Left hindlimb (tissue), 1 donor: ENCODE measurements at regions not wholly inside any gene's neighbourhood (a gene's known extent, or its start where the extent isn't known, plus 50 kb on each side); places are given as distances from the start of the nearest gene placed in this dataset.

Experiments
- DNase-seq: peaks from one replicate; pipeline ENCODE4 v3.0.0-alpha.2; 2018

DNA sequence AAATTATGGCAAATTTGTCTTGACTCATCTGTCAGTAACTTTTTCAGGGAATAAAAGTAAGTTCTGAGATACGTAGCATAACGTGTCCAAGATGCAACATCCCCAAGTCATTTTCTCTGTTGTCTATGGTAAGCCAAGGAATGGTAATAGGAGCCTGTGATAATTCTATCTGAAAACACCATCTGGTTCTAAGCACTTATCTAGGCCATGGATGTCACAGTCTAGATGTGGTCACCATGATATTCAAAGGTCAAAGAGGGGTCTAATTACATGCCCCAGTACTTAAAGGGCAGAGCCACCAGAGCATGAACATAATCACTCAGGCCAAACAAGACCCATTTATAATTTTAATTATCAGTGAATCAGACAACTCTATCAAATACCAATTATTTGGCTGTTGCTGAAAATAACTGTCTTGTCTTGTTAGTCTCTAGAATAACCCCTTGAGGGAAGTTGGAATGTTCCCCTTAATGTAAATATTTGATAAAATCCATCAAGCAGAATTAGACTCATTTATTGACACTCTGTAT lies 225.1 kb upstream of the MPPED2 start:
- no peak for DNase-seq

DNA sequence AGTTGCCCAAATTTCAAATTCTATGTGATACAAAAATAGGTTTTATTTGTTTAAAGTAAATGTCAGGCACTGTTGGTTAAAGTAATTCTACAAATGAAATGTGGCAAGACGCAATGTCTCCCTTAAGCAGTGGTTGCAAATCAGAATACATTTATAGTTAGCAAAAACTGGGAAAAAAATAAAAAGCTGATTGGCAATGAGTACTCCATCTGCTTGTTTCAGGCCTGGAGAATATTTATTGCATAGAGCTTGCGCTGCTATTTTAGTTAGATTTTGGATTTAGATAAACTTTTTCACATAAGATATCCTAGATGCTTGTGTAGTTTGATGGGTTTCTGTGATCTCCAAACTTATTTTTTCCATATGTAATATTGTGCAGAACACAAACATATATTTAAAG lies 224.0 kb upstream of the MPPED2 start:
- DNase-seq: no peak

DNA sequence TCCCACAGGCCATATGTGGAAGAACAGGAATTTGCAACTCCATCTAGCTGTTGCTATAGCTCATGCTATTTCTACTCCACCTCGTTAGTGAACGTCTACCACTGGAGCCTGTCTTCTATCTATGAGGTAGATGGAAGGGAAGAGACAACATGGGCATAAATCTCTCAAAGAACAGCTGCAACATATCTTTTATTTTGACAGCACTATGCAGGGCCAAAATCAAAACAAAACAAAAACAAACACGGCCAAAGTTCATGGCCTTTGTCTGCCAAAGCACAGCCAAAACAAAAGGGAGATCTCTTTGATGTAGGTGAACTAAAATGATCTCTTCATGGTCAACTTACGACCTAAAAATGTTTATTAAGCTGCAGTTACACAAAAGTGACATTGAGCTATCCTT lies 215.2 kb upstream of the MPPED2 start:
- DNase-seq: no peak

DNA sequence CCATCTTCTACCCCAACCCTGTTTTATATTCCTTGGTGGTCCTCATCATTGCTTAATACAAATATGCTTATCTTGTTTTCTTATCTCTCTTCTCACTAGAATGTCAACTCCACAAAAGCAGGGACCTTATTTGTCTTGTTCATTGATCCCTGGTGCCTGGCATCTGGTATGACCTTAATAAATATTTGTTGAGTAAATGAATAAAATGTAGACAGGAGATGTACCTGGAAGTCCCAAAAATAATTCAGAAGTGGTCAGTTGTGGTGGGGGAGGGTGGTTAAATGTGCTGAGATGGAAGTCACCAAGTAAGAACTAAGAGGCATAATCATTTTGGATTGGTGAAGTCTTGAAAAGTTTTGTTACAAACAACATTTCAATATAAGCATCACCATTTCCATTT lies 214.8 kb upstream of the MPPED2 start:
- no peak for DNase-seq

DNA sequence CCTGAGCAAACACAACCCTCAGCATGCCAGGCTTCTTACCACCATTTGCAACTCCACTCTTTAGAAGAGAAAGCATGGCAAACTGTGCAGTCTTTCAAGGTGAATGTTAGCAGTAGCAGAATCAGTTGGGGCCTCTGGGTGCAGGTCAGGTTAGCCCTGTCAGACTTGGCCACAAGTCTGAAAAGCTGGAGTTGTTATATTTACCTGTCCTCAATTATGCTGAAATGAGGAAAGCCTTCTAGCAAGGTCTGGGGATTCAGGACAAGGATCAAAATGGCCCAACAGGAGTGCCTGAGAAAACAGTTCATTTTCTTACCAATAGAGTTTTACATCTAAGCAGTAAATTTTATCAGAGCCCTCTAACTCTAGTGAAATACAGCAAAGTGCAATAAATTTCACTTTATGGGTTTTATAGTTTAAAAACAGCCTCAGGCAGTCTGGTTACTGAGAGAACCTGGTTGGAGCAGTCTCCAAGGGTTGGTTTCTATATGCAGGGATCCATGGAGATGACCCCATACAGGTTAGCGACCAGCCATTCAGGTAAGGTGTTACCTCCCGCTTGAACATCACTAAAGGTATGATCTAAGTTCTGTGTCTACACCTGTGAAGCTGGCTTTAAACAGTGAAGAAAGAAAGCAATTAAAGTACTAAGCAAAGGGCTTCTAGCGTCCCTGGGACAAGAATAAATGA lies 212.5 kb upstream of the MPPED2 start:
- no peak for DNase-seq

DNA sequence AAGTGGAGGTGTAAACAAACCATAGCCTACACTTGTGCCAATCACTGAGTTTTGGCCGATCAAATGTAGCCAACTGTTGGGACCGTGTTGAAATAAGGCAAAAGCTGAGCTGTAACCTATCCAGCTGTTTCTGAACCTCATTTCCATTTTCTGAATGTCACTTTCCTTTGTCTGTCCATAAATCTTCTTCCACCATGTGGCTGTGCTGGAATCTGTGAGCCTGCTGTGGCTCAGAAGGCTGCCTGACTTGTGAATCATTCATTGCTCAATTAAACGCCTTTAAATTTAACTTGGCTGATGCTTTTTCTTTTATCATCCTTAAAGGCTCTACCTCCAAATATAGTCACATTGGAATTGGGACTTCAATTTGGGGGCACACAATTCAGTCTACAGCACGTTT lies 203.1 kb upstream of the MPPED2 start:
- DNase-seq: no peak

DNA sequence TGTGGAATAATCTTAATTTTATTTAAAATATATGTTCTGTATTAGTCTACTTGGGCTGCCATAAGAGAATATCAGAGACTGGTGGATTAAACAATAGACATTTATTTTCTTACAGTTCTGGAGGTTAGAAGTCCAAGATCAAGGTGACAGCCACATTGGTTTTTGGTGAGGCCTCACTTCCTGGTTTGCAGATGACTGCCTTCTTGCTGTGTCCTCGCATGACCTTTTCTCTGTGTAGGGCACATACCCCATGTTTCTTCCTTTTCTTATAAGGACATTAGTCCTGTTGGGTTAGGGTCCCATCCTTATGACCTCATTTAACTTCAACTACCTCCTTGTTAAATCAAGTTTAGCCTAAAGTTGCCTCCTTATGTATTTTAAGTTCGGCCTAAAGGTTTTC lies 202.7 kb upstream of the MPPED2 start:
- DNase-seq: no peak

DNA sequence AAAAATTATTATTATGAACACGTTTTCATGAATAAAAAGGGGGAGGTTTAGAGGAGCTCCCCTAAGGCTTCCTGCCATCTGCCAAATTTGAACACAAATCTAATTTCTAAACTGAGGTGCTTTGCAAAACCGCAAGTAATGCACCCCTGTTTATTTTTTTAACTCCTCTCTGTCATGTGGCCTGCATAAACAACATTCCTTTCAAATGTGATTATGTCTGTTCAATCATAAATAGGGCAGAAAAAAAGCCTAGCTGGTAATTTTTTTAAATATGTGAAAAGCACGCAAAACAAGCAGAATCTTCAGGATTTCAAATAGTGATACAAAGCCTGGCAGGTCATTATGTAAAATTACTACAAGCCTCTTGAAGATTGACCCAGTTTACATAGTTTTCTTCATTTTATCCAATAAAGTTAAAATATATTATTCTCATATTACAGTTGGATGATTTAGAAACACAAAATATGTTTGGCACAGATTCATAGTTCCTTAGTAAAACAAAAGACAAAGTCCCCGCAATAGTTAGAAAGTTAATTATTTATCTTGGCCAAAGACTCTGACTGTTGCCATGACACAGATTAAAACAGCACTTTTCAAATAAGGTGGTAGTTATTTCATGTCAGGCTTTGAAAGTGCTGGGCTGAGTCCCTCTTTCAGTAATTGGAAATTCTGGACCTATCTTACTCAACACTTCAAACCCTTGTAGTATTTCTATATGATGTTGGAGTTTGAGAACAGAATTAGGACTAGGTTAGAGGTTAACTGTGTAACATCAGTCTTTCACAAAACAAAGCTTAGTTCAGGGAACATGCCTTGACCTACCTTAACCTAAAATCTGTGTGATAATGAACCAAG lies 200.3 kb upstream of the MPPED2 start:
- no peak for DNase-seq

DNA sequence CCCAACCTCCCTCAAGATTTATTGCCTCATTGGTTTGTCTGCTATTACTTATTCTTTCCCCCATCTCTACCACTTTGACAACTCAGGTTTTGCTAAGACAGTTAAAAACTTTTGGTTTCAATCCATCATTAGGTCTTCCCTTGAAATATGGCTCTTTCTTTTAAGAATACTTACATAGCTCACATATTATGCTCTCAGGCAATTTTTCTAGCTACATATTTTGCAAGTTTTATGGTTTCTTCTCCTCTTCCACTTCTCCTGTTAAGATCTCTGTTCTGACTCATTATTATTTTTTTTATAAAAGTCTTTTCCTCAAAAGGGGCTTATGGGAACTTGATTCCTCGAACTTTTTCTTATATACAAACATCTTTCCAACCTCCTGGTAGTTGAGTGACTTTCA lies 192.4 kb upstream of the MPPED2 start:
- no peak for DNase-seq

DNA sequence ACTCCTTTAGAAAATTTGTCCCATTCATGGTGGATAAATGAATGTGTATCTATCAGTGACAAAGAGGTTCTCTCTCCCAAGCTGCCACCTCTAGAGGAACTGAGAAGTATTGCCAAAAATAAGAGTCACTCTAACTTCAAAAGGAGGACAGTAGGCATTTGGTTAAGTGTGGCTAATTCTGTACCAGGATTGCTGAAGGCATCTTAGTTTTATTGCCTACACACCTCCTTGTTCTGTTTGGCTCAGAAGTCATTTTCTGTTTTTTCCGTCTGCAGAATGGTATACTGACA lies 189.0 kb upstream of the MPPED2 start:
- DNase-seq: no peak

DNA sequence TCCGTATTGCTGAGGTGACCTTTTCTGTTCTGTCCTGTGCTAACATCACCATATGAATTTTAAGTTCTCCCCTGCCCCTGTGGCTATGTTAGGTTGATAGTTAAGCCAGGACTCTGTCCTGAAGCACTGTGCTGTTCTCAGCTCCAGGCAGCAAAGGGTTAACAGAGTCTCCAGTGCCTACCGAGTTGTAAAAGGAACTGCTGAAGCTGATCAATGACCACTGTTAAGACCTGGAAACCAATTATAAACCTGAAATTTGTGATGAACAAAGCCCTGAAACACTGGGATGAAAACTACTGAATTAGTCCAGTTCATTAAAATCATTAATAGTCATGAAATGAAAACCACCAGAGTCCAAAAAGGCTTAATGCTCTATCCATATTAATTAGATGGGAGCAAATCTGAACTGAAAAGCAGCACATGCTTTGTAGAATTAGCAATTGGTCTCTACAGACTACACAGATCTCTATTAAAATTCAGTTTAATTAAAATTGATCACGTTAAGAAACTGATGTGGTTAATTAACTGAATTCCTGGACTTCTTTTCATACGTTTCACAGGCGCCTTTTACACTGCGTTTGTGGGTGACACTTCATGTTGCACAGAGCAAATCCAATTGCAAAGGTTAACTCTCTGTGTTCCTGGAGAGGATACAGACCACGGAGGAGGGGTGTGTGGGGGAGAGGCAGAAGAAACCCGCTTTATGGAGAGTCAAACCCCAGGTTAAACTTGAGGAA lies 188.5 kb upstream of the MPPED2 start:
- DNase-seq: no peak

DNA sequence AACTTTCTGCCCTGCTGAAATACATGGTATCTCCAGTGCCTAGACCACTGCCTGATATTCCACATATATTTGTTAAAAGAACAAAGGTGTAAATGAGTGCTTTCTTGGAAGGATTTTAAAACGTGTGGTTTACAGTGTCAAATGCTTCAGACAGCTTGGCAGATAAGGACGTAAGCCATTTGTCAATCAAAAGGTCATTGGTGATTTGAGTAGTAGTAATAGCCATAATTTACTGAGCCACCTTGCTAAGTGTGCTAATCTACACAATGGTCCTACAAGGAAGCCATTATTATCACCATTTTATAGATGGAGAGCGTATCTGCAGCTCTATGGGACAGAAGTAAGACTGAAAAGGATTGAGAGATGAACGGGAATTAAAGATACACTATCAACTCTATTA lies 186.8 kb upstream of the MPPED2 start:
- DNase-seq: no peak

DNA sequence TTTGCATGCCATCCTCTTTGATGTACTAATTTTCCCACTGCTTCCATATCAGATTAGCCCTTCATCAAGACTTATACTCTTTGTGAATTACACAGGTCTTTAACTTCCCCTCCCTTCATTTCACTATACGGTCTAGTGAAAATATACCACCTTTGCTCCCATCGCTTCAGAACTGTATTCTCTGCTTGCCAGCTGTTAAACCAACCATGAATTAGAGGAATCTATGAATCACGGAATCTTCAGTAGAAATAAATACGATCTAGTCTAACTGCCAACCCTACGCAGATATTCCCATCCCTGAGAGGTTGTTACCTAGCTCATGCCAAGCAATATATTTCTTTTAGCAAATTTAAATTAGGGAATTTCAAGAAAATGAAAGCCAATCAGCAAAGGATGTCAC lies 177.8 kb upstream of the MPPED2 start:
- no peak for DNase-seq

DNA sequence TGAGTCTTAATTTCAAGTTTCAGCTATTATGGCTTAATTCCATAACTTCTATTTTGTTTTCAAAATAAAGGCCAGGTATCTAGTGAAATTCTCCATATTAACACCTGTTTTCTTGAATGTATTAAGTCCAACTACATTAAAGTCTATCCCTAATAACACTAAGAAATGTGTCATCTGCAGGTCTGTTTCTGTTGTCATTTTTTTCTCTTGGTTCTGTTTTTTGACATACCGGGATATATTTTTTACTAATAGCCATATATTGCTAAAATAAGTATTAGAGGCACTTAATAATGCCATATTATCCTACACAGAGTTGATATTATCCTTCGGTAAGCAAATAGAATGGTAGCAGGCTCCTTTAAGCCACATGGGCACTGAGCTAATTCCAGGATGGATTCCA lies 176.0 kb upstream of the MPPED2 start:
- no peak for DNase-seq

DNA sequence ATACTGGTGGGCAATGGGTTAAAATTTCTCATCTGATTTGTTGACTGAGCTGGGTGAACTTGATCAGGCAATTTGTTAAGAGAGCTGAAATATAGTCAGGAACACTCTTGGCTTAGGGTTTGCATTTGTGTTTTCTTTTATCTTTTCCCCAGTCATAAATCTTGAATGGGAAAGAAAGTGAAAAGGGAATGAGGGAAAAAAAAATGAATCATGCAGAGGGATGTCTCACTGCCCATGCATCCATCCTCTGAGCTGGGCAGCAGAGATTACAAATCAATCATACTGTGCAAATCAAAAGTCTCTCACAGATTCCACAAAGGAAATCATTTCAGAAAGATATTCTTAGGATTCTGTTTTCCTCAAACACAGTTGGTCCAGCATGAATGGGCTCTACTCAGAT lies 174.2 kb upstream of the MPPED2 start:
- DNase-seq: no peak

DNA sequence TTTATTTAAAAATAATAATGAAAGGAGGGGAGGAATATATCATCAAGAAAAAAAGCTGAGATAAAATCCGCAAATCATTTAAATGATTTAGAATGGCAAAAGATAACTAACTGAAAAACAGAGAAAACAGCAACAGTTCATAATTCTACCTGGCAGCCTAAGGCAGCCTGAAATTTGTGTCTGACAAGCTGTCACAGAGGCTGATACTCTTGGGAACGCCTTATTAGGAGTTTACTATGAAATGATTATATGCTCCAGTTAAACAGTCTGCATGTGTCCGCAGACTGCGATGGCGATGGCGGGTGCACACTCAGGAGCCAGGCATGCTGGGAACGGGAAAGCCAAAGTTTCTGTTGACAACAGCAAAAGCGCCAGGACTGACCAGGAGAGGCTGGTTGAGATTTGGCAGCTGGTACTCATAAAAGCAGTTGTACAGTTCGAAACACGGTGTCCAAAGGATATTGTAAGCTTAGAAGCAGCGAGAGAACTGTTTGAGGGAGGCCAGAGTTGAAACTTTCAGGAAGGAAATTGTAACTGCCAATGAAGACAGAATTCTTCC lies 172.9 kb upstream of the MPPED2 start:
- no peak for DNase-seq

DNA sequence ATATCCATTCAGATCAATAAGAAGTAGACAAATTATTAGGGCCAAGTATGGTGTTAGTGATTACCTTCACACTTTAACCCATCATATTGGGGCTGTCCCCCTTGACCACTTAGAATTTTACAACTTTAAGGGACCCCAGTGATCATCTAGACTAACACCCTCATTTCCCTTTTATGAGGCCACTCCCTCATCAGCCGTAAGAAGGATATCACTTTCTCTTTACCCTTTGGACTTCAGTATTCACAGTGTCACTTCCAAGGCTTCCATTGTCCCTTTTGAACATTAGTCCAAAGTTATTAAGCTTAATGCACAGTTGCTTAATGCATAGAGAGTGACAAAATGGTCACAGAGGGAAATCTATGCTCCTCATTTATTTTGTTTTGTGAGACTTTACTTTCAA lies 172.4 kb upstream of the MPPED2 start:
- no peak for DNase-seq

DNA sequence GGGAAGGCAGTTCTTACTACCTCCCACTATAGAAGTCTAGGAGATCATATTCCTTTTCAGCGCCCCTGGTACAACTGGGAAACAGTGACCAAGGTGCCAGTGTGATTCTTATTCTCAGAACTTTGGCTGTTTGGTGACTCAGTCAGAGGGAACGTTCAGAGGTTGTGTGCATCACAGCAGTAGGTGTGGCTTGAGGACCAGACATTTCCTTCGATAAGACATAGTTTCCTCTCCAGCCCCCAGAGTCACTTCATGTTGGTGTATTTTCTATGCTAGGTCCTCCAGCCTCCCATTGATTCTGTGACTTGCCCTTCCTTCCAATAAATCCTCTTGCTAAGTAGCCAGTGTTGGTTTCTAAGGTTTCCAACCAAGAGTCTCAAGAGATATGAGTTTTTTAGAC lies 171.9 kb upstream of the MPPED2 start:
- no peak for DNase-seq

DNA sequence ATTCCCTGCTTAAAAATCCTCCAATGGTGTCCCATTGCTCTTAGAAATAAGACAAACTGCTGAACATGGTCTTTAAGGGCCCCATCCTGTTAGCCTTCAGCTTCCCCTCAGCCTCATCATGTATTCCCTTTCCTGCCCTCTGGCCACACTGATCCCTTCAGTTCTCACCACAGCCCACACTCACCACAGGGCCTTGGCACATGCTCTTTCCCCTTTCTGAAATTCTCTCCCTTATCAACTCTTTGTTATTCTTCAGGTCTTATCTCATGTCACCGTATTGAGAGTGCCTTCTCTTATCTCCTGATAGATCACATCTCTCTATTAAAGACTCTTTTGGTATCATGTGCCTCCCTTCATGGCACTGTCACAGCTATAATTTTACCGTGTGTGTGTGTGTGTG lies 167.8 kb upstream of the MPPED2 start:
- DNase-seq: no peak

DNA sequence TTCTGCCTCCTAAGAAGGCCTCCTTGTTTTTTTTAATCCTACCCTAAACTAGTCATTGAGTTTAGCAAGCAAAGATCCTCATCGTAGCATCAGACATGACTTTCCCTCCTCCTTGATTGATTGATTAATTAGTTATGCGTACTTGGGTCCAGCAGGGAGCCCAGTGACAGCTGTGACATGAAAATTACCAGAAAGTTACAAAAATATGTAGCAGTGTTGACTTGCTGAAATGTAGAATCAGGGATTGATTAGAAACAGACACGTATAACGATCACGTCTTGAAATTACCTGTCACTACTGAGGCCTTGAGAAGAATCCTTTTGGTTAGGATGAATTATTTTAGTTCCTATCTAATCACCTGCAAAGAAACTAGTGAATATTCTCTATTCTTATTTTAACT lies 167.4 kb upstream of the MPPED2 start:
- DNase-seq: no peak

DNA sequence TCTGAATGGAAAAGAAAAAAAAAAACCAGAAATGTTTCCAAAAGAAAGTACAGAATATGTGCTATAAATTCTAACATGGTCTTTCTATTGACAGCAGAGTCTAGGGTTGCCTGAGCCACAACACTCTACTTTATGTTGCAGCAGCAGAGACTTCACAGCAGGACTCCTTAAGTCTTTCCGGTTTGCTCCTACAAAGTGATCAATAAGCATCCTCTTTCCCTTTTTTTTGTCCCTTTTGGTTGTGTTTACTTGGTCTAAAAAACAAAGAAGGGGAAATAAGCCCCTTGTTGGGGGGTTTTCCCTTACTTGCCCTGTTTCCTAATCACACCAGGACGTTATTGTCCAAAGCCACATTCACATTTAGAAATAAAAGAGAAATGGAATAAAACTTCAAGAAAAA lies 163.1 kb upstream of the MPPED2 start:
- DNase-seq: no peak

DNA sequence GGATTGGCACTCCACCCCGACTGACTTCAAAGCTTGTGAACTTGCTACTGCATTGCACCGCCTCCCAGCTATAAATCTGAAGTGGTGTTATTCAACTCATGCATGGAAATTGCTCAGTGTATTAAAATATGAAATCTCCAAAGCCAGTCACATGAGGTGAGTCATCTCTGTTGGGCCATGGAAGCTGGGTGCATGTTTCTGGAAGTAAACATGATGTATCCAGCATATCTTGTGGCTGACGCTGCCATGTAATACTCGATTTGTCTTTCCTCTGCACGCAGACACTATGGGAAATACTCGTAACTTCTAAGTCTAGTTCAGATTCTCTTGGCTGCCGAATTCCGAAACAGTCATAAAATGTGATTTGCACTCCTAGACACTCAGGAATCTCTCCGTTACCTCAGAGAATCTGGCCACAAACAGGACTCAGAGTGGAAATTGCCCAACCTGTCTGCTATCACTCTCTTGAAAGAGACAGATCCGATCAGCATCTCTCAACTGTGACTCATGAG lies 154.9 kb upstream of the MPPED2 start:
- DNase-seq: peak; percentile 36

DNA sequence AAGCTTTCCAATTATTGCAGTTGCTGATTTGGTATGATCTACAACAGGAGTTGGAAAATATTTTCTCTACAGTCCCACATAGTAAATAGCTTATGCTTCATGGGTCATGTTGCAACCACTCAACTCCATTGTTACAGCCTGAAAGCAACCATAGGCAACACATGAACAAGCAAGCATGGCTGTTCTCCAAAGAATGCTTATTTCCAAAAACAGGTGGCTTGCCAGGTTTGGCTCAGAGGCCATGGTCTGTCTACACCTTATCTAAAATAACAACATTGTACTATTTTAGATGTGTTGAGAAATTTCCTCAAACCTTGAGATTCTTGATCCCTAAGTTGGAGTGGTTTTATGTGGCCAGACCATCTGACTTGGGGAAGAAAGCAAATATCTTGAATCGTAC lies 153.9 kb upstream of the MPPED2 start:
- DNase-seq: no peak
